ENCODE measurements at regions not wholly inside any gene's neighbourhood (a gene's known extent, or its start where the extent isn't known, plus 50 kb on each side); places are given as distances from the start of the nearest gene placed in this dataset.
"Not testable (repeated sequence)": the region's sequence is repeated elsewhere in the genome, so short reads cannot be mapped to it uniquely, and the experiment has no call there.

DNA sequence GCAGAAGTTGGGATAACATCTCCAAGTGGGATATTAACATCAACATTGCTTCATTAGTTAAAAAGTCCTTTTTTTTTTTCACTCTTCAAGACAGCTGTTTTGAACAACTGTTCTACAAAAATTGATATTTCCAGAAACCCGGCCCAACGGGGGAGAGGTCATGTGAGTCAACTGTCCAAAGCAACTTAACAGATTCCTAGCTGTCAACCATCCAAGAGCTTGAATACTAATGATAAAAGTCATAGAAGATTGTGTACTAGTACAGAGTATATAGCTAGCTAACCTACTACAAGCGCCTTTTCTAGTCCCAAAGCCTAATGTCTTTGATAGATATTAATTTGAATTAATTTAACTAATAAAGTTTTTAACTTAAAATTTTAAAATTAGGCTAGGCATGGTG lies 172.0 kb downstream of the CYB561 start:
- Mint-ChIP-seq H3K27ac (no peak overlapping the region), H3K4me3 (no peak overlapping the region), H3K27me3 (no peaks in the 10 kb centered on the region), H3K9me3 (no peaks in the 10 kb centered on the region), H3K4me1 (peaks cover 35% of the 10 kb centered on the region)
- no peak for ATAC-seq
- no peak for DNase-seq

DNA sequence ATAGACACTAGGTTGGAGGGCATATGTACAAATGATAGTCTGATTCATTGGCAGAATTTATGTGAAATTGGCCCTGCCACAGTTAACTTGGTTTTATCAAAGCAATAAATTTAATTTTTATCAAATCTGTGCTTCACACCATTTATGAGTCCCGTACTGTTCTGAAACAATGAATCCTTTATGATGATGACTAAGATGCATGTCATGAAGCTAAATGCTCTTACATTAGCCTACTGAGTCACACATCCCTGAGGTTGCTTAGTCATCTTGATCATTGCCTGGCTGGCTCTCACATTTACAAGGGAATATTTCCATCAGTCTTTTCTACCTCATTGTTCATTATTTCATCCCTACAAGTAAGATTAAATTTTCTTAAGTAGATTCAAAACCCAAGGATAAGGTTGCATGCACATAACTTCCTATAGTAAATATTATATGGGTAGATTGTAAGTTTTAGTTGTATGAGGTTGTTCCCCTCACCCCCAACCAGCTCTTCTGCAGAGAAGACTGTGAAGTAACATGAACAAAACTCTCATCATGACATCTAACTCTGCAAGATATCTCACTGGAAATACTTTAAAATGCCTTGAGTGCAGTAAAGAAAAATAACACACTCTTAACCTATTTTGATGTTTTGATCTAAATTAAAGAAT lies 170.7 kb downstream of the CYB561 start:
- H3K4me3 Mint-ChIP-seq, result no peak overlapping the region
- H3K9me3 Mint-ChIP-seq, result no peaks in the 10 kb centered on the region
- H3K4me1 Mint-ChIP-seq, result peaks cover 43% of the 10 kb centered on the region
- ATAC-seq, result peak; percentile 96
- DNase-seq, result peak in 1 of 2 donors; percentile 23
- no peak overlapping the region for H3K27ac Mint-ChIP-seq
- H3K27me3 Mint-ChIP-seq, result no peaks in the 10 kb centered on the region

DNA sequence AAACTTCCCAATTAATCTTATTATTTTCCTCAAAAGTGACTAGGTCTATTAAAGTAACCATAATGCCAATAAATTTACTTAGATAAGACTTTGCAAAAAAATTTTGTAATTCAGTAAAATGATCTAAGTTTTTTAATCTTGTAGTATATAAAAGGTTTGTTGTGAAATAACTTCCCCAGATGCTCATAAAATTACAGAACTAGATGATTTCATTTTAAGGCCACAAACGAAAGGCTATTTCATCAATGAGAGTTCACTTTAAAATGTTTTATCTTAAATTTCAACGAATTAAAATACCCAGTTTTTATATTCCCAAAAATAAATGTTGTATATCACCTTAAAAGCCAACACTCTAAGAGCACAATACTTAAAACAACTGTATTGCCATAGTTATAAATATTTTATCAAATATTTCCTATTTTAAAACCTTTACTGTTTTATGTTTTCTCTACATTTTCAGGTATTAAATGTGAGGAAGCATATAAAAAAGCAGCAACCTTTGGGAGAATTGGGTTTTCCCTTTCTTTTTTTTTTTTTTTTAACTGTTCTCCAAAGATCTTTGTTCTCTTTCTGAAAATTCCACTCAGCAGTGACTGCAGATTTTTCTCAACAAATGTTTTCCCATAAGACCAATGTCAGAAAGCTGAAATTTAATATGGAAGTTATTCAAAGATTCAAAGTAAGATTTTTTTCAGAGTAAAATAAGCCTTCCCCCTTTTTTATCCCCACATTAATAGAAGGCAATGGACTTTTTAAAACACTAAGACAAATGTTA lies 169.9 kb downstream of the CYB561 start:
- no peak for DNase-seq
- no peak overlapping the region for H3K4me3 Mint-ChIP-seq
- ATAC-seq, result no peak
- no peaks in the 10 kb centered on the region for H3K9me3 Mint-ChIP-seq
- H3K27ac Mint-ChIP-seq, result no peak overlapping the region
- H3K4me1 Mint-ChIP-seq, result peaks cover 37% of the 10 kb centered on the region
- no peaks in the 10 kb centered on the region for H3K27me3 Mint-ChIP-seq

DNA sequence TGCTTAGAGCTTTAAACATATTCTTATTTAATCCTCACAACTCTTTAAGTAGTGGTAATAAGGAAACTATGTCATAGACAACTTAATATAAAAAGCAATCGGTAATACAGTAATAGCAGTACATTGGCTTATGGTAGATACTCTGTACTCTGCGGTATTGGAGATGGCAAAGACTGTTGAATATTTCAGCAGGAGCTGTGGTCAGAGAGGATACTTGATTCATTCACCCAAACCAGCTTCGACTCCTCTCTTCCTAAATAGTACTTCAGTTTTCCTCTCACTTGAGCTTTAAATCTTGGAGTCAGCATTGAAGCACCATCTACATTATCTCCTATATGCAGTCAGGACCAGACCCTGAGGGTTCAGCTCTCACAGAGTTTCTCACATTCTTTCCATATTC lies 169.3 kb downstream of the CYB561 start:
- Mint-ChIP-seq H3K4me1 (peaks cover 37% of the 10 kb centered on the region), H3K9me3 (peaks cover 0 to 6% of the 10 kb centered on the region in 2 donors), H3K27me3 (no peaks in the 10 kb centered on the region), H3K4me3 (no peak overlapping the region), H3K27ac (peak overlapping the region in 1 of 2 donors; percentile 78)
- ATAC-seq (no peak), DNase-seq (no peak)

DNA sequence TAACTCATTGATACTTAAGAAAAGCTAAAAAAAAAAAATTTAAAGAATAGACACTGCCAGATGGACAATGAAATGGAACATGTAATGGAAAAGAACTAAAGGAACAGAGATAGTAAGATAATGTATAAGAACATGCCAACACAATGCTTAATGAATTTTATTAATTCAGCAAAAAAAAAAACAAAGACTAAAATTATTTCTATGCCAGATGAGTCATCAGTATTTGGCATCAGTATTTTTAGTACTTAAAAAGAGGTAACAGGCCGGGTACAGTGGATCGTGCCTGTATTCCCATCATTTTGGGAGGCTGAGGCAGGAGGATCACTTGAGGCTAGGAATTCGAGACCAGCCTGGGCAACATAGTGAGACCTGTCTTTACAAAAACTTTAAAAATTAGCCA lies 168.5 kb downstream of the CYB561 start:
- Mint-ChIP-seq H3K27ac (no peak overlapping the region), H3K27me3 (no peaks in the 10 kb centered on the region), H3K9me3 (peaks cover 0 to 8% of the 10 kb centered on the region in 2 donors), H3K4me1 (peaks cover 37% of the 10 kb centered on the region), H3K4me3 (no peak overlapping the region)
- DNase-seq, result no peak
- ATAC-seq, result no peak

DNA sequence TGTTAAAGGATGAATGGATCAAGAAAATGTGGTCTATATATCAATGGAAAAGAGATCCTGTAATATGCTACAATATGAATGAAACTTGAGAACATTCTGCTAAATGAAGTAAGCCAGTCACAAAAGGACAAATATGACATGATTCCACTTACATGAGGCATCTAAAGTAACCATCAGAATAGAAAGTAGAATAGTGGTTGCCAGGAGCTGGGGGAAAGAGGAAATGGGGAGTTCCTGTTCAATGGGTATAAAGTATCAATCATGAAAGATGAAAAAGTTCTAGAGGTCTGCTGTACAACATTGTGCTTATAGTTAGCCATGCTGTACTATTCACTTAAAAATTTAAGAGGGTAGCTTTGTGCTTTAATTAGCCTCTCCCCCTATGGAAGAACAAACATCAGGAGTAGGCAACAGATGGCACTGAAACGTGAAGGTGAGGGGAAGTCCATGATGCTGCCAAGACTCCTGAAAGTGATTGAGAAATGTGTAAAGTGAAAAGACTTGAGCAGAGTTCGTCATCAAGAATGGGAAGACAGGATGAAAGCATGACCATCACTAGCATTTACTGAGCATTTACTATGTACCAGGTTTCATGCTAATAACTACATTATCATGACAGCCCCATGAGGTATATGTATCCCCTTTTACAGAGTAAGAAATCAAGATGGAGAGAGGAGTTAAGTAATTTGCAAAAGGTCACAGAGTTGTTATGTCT lies 167.2 kb downstream of the CYB561 start:
- Mint-ChIP-seq H3K27me3 (no peaks in the 10 kb centered on the region), H3K4me1 (peaks cover 37% of the 10 kb centered on the region), H3K27ac (no peak overlapping the region), H3K9me3 (peaks cover 5 to 8% of the 10 kb centered on the region in 2 donors), H3K4me3 (no peak overlapping the region)
- no peak for DNase-seq
- peak; percentile 74 for ATAC-seq

DNA sequence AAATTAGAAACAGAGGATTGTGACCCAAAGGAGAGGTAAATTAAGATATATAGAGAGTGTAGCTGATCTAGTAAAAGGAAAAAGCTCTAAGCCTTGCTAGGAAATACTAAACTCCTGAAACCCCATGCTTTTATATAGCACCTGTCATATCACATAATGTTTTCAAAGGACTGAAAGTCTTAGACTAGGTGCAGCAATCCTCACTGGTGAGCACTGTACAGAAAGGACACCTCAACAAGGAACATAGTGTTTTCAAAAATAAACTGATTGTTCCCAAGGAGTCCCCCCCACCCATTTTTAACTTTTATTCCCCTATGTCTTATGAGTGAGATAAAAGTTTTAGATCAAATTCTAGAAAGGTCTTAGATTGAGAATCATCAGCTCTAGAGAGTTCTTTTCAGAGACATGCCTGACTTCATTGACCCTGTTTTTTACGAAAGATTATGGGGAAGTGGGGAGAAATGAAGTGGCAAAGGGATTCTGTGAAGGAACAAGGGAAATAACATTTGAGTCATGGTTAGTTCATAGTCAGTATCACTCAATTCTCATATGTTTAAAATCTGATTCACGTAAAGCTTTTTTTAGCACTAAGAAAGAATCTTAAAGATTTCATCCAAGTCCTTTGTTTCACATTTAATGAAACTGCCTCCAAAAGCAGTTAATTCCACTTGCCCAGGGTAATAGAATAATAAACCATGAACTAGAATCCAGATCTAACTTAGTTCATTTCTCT lies 166.4 kb downstream of the CYB561 start:
- Mint-ChIP-seq H3K4me3 (no peak overlapping the region), H3K4me1 (peaks cover 37% of the 10 kb centered on the region), H3K9me3 (peaks cover 6 to 10% of the 10 kb centered on the region in 2 donors), H3K27me3 (no peaks in the 10 kb centered on the region), H3K27ac (no peak overlapping the region)
- DNase-seq, result no peak
- no peak for ATAC-seq

DNA sequence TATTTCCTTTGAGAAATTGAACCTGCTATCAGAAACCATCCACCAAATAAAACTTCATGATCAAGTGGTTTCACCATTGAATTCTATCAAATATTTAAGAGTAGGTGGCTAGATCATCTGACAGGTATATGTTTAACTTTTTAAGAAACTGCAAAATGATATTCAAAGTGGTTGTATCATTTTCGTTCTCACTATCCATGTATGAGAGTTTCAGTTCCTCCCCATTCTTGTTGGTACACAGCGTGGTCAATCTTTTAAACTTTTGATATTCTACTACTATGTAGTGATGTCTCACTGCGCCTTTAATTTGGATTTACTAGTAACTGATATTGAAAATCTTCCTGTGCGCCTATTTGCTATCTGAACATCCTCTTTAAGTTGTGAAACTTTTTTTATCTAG lies 163.7 kb downstream of the CYB561 start:
- H3K4me3 Mint-ChIP-seq, result no peak overlapping the region
- H3K4me1 Mint-ChIP-seq, result peaks cover 25% of the 10 kb centered on the region
- H3K9me3 Mint-ChIP-seq, result peaks cover 22 to 34% of the 10 kb centered on the region in 2 donors
- no peak for DNase-seq
- H3K27ac Mint-ChIP-seq, result no peak overlapping the region
- no peaks in the 10 kb centered on the region for H3K27me3 Mint-ChIP-seq
- ATAC-seq, result no peak

DNA sequence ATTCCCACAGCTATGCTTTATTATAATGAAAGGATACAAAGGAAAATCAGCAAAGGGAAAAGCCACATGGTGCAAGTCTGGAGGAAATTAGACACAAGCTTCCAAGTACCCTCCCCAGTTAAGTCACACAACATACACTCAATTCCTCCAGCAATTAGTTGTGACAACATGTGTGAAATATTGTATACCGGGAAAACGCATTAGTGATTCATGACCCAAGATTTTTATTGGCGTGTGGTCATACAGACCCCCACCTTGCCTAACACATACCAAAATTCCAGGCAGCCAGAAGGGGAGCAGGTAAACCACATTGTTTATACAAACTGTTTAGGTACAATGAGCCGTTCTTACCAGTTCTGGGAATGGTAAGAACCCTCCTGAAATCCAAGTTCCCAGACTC lies 160.6 kb downstream of the CYB561 start:
- H3K9me3 Mint-ChIP-seq, result peaks cover 25 to 40% of the 10 kb centered on the region in 2 donors
- ATAC-seq (no peak), DNase-seq (no peak)
- no peaks in the 10 kb centered on the region for H3K4me1 Mint-ChIP-seq
- H3K27me3 Mint-ChIP-seq, result no peaks in the 10 kb centered on the region
- H3K27ac Mint-ChIP-seq, result no peak overlapping the region
- no peak overlapping the region for H3K4me3 Mint-ChIP-seq

DNA sequence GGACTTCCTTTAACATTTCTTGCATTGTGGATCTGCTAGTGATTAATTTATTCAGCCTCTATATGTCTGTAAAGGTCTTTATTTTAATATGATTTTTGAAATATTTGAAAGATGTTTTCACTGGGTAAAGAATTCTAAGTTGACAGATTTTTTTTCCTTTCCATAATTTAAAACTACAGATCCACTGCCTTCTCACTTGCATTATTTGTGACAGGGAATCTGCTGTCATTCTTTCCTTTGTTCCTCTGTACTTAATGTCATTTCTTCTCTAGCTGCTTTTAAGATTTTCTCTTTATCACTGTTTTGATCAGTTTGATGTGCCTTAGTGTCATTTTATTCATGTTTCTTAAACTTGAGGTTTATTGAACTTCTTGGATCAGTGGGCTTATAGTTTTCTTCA lies 159.9 kb downstream of the CYB561 start:
- ATAC-seq, result no peak
- Mint-ChIP-seq H3K27ac (no peak overlapping the region), H3K4me1 (no peaks in the 10 kb centered on the region), H3K27me3 (no peaks in the 10 kb centered on the region), H3K4me3 (no peak overlapping the region), H3K9me3 (peaks cover 27 to 40% of the 10 kb centered on the region in 2 donors)
- no peak for DNase-seq

DNA sequence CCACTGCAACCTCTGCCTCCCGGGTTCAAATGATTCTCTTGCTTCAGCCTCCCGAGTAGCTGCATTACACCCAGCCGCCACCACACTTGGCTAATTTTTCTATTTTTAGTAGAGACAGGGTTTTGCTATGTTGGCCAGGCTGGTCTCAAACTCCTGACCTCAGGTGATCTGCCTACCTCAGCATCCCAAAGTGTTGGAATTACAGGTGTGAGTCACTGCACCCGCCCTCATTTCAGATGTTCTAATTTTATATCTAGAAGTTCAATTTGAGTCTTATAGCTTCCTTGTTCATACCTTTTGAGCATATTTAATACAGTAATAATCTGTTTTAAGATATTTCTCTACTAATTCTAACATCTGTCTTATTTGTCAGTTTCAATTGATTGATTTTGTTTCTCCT lies 159.1 kb downstream of the CYB561 start:
- ATAC-seq, H3K27ac Mint-ChIP-seq, H3K4me1 Mint-ChIP-seq, DNase-seq, H3K27me3 Mint-ChIP-seq, H3K4me3 Mint-ChIP-seq: not testable (repeated sequence)
- H3K9me3 Mint-ChIP-seq, result peaks cover 27 to 32% of the 10 kb centered on the region in 2 donors

DNA sequence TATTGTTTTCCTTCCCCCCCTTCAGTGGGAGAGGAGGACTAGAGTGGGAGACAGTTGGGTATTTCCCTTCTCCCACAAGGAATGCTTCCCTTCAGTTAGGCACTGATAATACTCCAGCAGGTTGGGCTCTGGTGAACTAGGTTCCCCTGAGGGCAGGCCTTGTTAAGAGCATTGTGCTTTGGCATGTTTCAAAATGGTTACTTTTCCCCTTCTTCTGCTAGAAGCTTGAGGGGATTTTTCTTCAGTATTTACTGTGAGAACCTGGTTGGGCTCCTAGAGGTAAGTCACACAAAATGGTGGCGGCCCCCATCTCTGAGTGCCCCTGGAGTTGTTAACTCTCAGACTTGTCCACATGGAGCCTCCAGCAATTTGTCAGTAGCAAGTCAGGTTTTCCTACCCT lies 156.2 kb downstream of the CYB561 start:
- H3K4me1 Mint-ChIP-seq, result no peaks in the 10 kb centered on the region
- no peak overlapping the region for H3K4me3 Mint-ChIP-seq
- DNase-seq (no peak), ATAC-seq (no peak)
- no peak overlapping the region for H3K27ac Mint-ChIP-seq
- no peaks in the 10 kb centered on the region for H3K27me3 Mint-ChIP-seq
- peaks cover 18 to 27% of the 10 kb centered on the region in 2 donors for H3K9me3 Mint-ChIP-seq

DNA sequence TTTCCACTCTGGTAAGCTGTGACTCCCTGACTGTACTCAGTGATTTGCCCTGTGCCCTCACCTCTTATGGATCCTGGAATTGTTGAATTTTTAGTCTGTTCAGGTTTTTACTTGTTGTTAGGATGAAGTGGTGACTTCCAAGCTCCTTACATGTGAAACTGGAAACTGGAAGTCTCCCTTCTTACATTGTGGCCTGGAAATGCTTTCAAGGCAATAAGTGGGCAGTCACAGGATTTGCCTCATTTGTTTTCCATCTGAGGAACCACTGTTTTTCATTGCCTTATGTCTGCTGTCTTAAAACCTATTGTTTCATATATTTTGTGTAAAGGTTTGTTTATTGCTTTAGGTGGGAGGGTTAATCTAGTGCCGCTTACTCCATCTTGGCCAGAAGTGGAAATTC lies 155.8 kb downstream of the CYB561 start:
- no peaks in the 10 kb centered on the region for H3K27me3 Mint-ChIP-seq
- H3K4me1 Mint-ChIP-seq, result peaks cover under 1% of the 10 kb centered on the region
- H3K4me3 Mint-ChIP-seq, result no peak overlapping the region
- H3K9me3 Mint-ChIP-seq, result peaks cover 14 to 23% of the 10 kb centered on the region in 2 donors
- no peak for DNase-seq
- ATAC-seq, result no peak
- no peak overlapping the region for H3K27ac Mint-ChIP-seq

DNA sequence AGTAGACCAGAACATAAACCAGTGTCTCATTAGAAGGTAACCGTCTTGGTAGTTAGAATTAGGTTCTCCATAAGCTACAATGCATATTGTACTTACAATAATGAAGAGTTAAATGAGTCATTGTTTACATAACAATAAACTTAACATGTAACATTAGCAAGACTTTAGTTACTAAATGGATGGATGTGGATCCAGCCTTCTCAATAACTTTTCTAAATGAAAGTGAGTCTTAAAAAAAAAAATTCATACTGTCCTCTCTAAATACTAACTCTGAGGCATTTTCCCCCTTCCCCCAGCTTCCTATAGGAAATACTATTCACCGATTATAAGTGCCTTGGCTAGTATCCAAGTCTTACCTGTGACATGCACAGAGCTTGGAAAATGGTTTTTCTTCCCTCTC lies 155.3 kb downstream of the CYB561 start:
- ATAC-seq, result no peak
- H3K4me1 Mint-ChIP-seq, result peaks cover 5% of the 10 kb centered on the region

DNA sequence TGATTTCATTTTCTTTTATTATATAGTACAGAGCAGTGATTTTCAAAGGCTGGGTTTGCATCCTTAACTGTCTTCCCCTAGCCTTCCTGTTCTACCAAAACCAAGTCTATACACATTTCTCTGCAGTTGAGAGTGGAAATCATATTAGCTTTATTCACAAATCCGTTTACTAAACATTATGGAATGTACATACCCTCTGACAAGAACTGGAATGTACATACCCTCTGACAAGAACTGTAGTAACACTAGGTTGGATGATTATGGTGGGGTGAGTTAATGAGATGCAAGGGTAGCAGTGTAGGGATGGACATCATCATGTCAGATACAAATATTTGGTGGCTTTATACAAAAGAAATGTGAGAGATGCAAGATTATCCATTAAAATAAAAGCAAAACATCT lies 154.8 kb downstream of the CYB561 start:
- ATAC-seq (no peak), DNase-seq (no peak)
- no peak overlapping the region for H3K27ac Mint-ChIP-seq
- no peaks in the 10 kb centered on the region for H3K27me3 Mint-ChIP-seq
- peaks cover 9% of the 10 kb centered on the region for H3K4me1 Mint-ChIP-seq
- peaks cover 16 to 19% of the 10 kb centered on the region in 2 donors for H3K9me3 Mint-ChIP-seq
- no peak overlapping the region for H3K4me3 Mint-ChIP-seq

More for the DNA sequence above, 155.3 kb downstream of the CYB561 start:
- Mint-ChIP-seq H3K4me3 (no peak overlapping the region), H3K27me3 (no peaks in the 10 kb centered on the region), H3K27ac (no peak overlapping the region), H3K9me3 (peaks cover 12 to 19% of the 10 kb centered on the region in 2 donors)
- no peak for DNase-seq
